ENCODE measurements at regions not wholly inside any gene's neighbourhood (a gene's known extent, or its start where the extent isn't known, plus 50 kb on each side); places are given as distances from the start of the nearest gene placed in this dataset.

- TF ChIP-seq CTCF (IDR thresholded peaks at IDR 0.05; ENCODE audit: insufficient read depth, low read length) (no peak), SPI1 (IDR thresholded peaks at IDR 0.05; ENCODE audit: borderline replicate concordance, low read depth) (no peak)
Measured at GRCh38 chr19:33963514-33963913, 166.8 kb downstream of the KCTD15 start.

Measured in HL-60 (cell line).